A549 (cell line): ENCODE measurements at regions not wholly inside any gene's neighbourhood (a gene's known extent, or its start where the extent isn't known, plus 50 kb on each side); places are given as distances from the start of the nearest gene placed in this dataset.

Experiments used
- CTCF ChIP-seq: fragments of >200 bp; sonication (Bioruptor Twin); formaldehyde crosslinking; IDR thresholded peaks from 3 replicates; pipeline ENCODE4 v1.5.1; 2016
- GATA3 ChIP-seq: IDR thresholded peaks from 2 replicates; pipeline ENCODE4 v1.6.1; 2012; ENCODE audit warnings: borderline replicate concordance
- PBX3 ChIP-seq: IDR thresholded peaks from 2 replicates; pipeline ENCODE4 v1.6.1; 2012
- RAD21 ChIP-seq, 2 experiments: fragments of >200 bp in 1 of 2; sonication (Bioruptor Twin) in 1 of 2; formaldehyde crosslinking in 1 of 2; IDR thresholded peaks in 1 of 2; conservative IDR thresholded peaks in 1 of 2; 2 replicates in 1 of 2; 3 replicates in 1 of 2; pipeline ENCODE4 v1.6.1; 2012 to 2018; ENCODE audit warnings: inconsistent platforms in 1 of 2
- RFX5 ChIP-seq: fragments of 450-650 bp; IDR thresholded peaks from 2 replicates; pipeline ENCODE4 v1.7.1; 2014; ENCODE audit warnings: antibody characterized with exemption, mild to moderate bottlenecking, moderate library complexity

GRCh38 chr11:60610702-60611101, 88.7 kb upstream of the MS4A8 start:
- TF ChIP-seq CTCF (no peak), PBX3 (no peak), RAD21 (conservative IDR thresholded peaks at IDR 0.05 in 1 of 2, IDR thresholded peaks at IDR 0.05 in 1 of 2) (no peak), RFX5 (no peak), GATA3 (no peak)
